SK-N-SH (cell line): ENCODE measurements at regions not wholly inside any gene's neighbourhood (a gene's known extent, or its start where the extent isn't known, plus 50 kb on each side); places are given as distances from the start of the nearest gene placed in this dataset.

Experiments used
- CHD2 ChIP-seq: fragments of 150-350 bp; IDR thresholded peaks from 2 replicates; pipeline ENCODE4 v1.6.1; 2018; ENCODE audit warnings: low read length; ENCODE audit not compliant: partially characterized antibody
- EZH2phosphoT487 ChIP-seq: fragments of 200-600 bp; sonication (generic); IDR thresholded peaks from 2 replicates; pipeline ENCODE4 v1.6.1; 2017; ENCODE audit warnings: low read depth, mixed run types, mild to moderate bottlenecking, antibody characterized with exemption, moderate library complexity, borderline replicate concordance
- JUND ChIP-seq: IDR thresholded peaks from 2 replicates; pipeline ENCODE4 v1.4.0; 2012
- POLR2AphosphoS5 ChIP-seq: IDR thresholded peaks from 2 replicates; pipeline ENCODE4 v1.6.1; 2012; ENCODE audit warnings: low read depth, low read length
- RCOR1 ChIP-seq: fragments of 150-350 bp; IDR thresholded peaks from 2 replicates; pipeline ENCODE4 v1.6.1; 2017; ENCODE audit warnings: antibody characterized with exemption, low read length
- TAF1 ChIP-seq: IDR thresholded peaks from 2 replicates; pipeline ENCODE4 v1.6.1; 2012; ENCODE audit warnings: low read depth, mild to moderate bottlenecking, low read length, moderate library complexity, borderline replicate concordance
- USF2 ChIP-seq: fragments of 150-350 bp; IDR thresholded peaks from 2 replicates; pipeline ENCODE4 v1.6.1; 2017; ENCODE audit warnings: antibody characterized with exemption, low read length, low read depth, borderline replicate concordance
- TF ChIP-seq, protein P1 (sequence below): fragments of 200-600 bp; sonication (generic); IDR thresholded peaks from 2 replicates; pipeline ENCODE4 v1.6.1; 2017; ENCODE audit warnings: antibody characterized with exemption, mild to moderate bottlenecking, moderate library complexity
- TF ChIP-seq, protein P2 (sequence below): IDR thresholded peaks from 2 replicates; pipeline ENCODE4 v1.4.0; 2012; ENCODE audit warnings: low read depth, borderline replicate concordance
- TF ChIP-seq, protein P3 (sequence below): IDR thresholded peaks from 2 replicates; pipeline ENCODE4 v1.6.1; 2012; ENCODE audit warnings: mild to moderate bottlenecking, low read depth, low read length, moderate library complexity

DNA sequence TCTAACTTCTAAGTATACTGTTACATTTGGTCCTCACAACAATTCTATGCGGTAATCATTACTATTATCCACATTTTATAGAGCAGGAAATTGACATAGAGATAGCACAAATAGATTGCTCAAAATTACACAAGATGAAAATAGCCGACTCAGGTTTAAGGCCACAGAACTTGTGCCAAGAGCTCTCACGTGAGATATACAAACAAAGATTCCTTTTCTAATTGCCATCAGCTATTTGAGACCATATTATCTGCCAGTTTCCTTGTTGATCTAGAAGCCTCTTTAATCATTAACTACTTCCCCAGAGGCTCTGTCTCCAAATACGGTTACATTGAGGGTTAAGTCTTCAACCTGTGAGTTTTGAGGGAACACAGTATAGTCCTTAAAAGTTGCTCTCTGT is 61.0 kb upstream of the GLYATL1B start:
- TF ChIP-seq POLR2AphosphoS5 (no peak), RCOR1 (no peak), EZH2phosphoT487 (no peak), USF2 (no peak), TAF1 (no peak), JUND (no peak), CHD2 (no peak)
- TF ChIP-seq, protein P1, sequence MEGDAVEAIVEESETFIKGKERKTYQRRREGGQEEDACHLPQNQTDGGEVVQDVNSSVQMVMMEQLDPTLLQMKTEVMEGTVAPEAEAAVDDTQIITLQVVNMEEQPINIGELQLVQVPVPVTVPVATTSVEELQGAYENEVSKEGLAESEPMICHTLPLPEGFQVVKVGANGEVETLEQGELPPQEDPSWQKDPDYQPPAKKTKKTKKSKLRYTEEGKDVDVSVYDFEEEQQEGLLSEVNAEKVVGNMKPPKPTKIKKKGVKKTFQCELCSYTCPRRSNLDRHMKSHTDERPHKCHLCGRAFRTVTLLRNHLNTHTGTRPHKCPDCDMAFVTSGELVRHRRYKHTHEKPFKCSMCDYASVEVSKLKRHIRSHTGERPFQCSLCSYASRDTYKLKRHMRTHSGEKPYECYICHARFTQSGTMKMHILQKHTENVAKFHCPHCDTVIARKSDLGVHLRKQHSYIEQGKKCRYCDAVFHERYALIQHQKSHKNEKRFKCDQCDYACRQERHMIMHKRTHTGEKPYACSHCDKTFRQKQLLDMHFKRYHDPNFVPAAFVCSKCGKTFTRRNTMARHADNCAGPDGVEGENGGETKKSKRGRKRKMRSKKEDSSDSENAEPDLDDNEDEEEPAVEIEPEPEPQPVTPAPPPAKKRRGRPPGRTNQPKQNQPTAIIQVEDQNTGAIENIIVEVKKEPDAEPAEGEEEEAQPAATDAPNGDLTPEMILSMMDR, result no peak
- TF ChIP-seq, protein P2, sequence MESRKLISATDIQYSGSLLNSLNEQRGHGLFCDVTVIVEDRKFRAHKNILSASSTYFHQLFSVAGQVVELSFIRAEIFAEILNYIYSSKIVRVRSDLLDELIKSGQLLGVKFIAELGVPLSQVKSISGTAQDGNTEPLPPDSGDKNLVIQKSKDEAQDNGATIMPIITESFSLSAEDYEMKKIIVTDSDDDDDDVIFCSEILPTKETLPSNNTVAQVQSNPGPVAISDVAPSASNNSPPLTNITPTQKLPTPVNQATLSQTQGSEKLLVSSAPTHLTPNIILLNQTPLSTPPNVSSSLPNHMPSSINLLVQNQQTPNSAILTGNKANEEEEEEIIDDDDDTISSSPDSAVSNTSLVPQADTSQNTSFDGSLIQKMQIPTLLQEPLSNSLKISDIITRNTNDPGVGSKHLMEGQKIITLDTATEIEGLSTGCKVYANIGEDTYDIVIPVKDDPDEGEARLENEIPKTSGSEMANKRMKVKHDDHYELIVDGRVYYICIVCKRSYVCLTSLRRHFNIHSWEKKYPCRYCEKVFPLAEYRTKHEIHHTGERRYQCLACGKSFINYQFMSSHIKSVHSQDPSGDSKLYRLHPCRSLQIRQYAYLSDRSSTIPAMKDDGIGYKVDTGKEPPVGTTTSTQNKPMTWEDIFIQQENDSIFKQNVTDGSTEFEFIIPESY, result no peak
- TF ChIP-seq, protein P3, sequence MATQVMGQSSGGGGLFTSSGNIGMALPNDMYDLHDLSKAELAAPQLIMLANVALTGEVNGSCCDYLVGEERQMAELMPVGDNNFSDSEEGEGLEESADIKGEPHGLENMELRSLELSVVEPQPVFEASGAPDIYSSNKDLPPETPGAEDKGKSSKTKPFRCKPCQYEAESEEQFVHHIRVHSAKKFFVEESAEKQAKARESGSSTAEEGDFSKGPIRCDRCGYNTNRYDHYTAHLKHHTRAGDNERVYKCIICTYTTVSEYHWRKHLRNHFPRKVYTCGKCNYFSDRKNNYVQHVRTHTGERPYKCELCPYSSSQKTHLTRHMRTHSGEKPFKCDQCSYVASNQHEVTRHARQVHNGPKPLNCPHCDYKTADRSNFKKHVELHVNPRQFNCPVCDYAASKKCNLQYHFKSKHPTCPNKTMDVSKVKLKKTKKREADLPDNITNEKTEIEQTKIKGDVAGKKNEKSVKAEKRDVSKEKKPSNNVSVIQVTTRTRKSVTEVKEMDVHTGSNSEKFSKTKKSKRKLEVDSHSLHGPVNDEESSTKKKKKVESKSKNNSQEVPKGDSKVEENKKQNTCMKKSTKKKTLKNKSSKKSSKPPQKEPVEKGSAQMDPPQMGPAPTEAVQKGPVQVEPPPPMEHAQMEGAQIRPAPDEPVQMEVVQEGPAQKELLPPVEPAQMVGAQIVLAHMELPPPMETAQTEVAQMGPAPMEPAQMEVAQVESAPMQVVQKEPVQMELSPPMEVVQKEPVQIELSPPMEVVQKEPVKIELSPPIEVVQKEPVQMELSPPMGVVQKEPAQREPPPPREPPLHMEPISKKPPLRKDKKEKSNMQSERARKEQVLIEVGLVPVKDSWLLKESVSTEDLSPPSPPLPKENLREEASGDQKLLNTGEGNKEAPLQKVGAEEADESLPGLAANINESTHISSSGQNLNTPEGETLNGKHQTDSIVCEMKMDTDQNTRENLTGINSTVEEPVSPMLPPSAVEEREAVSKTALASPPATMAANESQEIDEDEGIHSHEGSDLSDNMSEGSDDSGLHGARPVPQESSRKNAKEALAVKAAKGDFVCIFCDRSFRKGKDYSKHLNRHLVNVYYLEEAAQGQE, result no peak
